Right cardiac atrium (tissue), 5 donors: ENCODE measurements at regions not wholly inside any gene's neighbourhood (a gene's known extent, or its start where the extent isn't known, plus 50 kb on each side); places are given as distances from the start of the nearest gene placed in this dataset.
"Not testable (repeated sequence)": the region's sequence is repeated elsewhere in the genome, so short reads cannot be mapped to it uniquely, and the experiment has no call there.

Source experiments
- ATAC-seq, 2 donors: fragments of 200-7000 bp; cut with Tn5 transposase; one replicate each; pipeline versions ENCODE4 v1.8.0 to v1.9.1; 2020; ENCODE audit warnings: moderate library complexity in 2 of 2, mild to moderate bottlenecking in 1 of 2
- DNase-seq, 3 donors: peaks; one replicate each; pipeline ENCODE4 v3.0.0-alpha.2; 2020
- H3K27ac ChIP-seq: one replicate; pipeline ENCODE4 v1.5.1; 2013; ENCODE audit warnings: mild to moderate bottlenecking, low read length, control low read depth, moderate library complexity
- H3K27me3 ChIP-seq: one replicate; pipeline ENCODE4 v1.6.1; 2013; ENCODE audit not compliant: control insufficient read depth, insufficient read depth
- H3K4me1 ChIP-seq: one replicate; pipeline ENCODE4 v1.6.1; 2013; ENCODE audit warnings: low read length; ENCODE audit not compliant: control insufficient read depth, insufficient read depth
- H3K4me3 ChIP-seq: one replicate; pipeline ENCODE4 v1.5.1; 2013; ENCODE audit warnings: low read length, control low read depth
- H3K9me3 ChIP-seq: one replicate; pipeline ENCODE4 v1.6.1; 2013; ENCODE audit warnings: low read length; ENCODE audit not compliant: control insufficient read depth
- WGBS: extraction: QIAGEN DNeasy Blood & Tissue Kit; methylation state at CpG from one replicate; pipeline ENCODE4 v1.1.7; 2013; 5-methylcytosine and 5-hydroxymethylcytosine counted together
- intact Hi-C, 4 donors: fragments of 100-400 bp; cut with DNase I; formaldehyde crosslinking; loops; one replicate each; pipeline versions ENCODE4 v1.11.0 to v1.14.0; 2022 to 2023
- donor health status: healthy with polysubstance abuse.
- donor health status: DM: no; HTN: yes; CAD: no.
- donor health status: DM: no; HTN: no; CAD: no.
- donor health status: DM: no; HTN: yes; CAD: no; lungs with severe emphysema.
- donor health status: DM: yes; HTN: yes; CAD: no.

DNA sequence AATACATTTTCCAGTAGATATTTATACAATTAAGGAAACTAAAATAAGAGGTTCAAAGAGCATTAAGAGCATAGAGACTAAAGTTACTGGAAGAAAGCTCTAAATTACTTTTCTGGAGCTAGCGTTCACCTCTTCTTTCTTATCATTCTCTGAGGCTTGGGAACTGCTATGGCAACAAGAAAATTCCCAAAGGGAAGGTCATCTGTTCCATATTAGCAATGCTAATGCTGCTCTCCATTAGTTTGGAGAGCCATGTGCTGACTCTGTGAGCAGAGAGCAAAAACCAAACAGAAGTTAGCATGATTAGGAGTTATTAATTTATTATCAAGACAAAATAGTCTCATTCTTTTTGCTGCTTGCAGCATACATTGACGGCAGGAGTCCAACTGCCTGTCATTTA is 143.1 kb upstream of the SLC16A7 start:
- ATAC-seq (no peak), DNase-seq (no peak)
- intact Hi-C loops, result no loop called here
- no peak overlapping the region for H3K27ac ChIP-seq
- 48% methylated on average over 2 of the region's 2 CpGs for WGBS
- no peaks in the 10 kb centered on the region for H3K9me3 ChIP-seq
- no peak overlapping the region for H3K4me3 ChIP-seq
- H3K4me1 ChIP-seq, result no peaks in the 10 kb centered on the region
- no peaks in the 10 kb centered on the region for H3K27me3 ChIP-seq

DNA sequence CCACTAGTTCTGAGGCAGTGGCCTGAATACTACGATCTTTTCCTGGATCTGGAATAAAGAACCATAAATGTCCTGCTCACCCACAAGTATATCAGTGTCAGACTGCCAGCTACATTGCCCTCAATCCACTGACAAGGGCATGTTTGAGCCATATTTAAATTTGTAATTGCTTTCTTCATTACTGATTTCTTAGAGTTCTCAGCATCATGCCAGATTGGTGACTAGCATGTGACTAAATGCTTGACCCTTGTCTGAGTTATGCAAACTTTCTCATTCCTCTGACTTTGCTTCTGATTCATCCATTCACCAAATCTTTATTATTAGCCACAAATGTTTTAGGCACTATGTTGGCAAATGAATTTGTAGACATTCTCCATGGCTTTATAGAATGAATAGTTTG is 143.6 kb upstream of the SLC16A7 start:
- H3K9me3 ChIP-seq, result no peaks in the 10 kb centered on the region
- 62% methylated on average over 1 of the region's 1 CpG for WGBS
- ATAC-seq (no peak), DNase-seq (no peak)
- no peaks in the 10 kb centered on the region for H3K27me3 ChIP-seq
- no peak overlapping the region for H3K27ac ChIP-seq
- no peak overlapping the region for H3K4me3 ChIP-seq
- intact Hi-C loops, result no loop called here
- H3K4me1 ChIP-seq, result no peaks in the 10 kb centered on the region

DNA sequence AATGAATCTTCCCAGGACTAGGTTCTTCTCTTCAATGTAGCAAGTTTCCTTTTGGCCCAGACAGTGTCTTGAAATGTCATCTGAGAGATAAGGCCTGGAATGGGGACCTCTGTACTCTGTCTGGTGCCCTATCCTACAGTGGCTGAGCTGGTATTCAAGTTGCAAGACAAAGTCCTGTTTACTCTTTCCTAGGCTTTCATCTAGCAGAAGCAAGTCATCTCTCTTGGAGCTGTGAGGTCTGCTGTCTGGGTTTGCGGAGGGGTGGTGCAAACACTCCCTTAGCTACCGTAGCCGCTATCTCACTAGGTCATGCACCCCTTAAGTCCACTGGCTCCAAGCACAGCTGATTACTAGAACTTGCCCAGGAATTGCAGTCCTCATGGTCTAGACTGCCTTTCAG is 149.7 kb upstream of the SLC16A7 start:
- intact Hi-C loops, result loop anchor here in 1 of 4 donors (10.0 kb wide), 1 partner anchor 379 kb away; no protein-coding TSS in a partner anchor
- WGBS, result 35% methylated on average over 3 of the region's 3 CpGs
- H3K4me1 ChIP-seq, result no peaks in the 10 kb centered on the region

DNA sequence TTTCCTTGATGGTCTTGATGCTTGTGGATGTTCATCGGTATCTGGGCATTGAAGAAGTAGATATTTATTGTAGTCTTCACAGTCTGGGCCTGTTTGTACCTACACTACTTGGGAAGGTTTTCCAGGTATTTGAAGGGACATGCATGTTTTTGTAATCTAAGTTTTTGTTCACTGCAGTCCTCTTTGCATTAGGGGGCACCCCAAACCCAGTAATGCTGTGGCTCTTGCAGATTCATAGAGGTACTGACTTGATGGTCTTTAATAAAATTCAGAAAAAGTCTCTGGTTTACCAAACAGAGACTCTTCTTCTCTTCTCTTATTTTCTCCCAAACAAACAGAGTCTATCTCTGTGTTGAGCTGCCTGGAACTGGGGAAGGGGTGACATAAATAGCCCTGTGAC is 150.9 kb upstream of the SLC16A7 start:
- WGBS, result 93% methylated on average over 1 of the region's 1 CpG
- ATAC-seq, result no peak
- no peaks in the 10 kb centered on the region for H3K4me1 ChIP-seq
- no peaks in the 10 kb centered on the region for H3K9me3 ChIP-seq
- H3K27ac ChIP-seq, result no peak overlapping the region
- no peak for DNase-seq
- H3K27me3 ChIP-seq, result no peaks in the 10 kb centered on the region
- intact Hi-C loops, result loop anchor here in 1 of 4 donors (10.0 kb wide), 1 partner anchor 380 kb away; no protein-coding TSS in a partner anchor
- no peak overlapping the region for H3K4me3 ChIP-seq

More for the DNA sequence above, 149.7 kb upstream of the SLC16A7 start:
- Histone ChIP-seq H3K27me3 (no peaks in the 10 kb centered on the region), H3K4me3 (no peak overlapping the region), H3K27ac (no peak overlapping the region), H3K9me3 (no peaks in the 10 kb centered on the region)
- ATAC-seq (no peak), DNase-seq (no peak)

DNA sequence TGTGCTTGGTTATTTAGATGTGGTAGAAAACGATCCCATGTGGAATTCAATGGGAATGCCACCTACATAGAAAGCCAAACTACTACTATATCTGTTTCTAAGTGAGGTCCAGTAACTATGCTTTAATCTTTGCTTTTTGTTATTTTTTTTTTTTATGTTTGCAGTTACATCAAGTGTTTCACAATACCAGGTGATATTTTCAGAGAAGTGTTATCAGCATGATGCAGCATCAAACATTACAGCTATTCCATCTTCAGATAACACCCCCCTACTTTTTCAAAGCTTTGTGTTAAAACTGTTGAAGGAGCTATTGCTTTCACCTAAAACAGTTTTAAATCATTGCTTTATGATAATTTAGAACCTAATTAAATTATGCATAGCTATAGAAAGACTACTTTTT is 163.8 kb upstream of the SLC16A7 start:
- 57% methylated on average over 1 of the region's 1 CpG for WGBS
- Histone ChIP-seq H3K27ac (no peak overlapping the region), H3K4me1 (no peaks in the 10 kb centered on the region), H3K4me3 (no peak overlapping the region), H3K9me3 (no peaks in the 10 kb centered on the region), H3K27me3 (no peaks in the 10 kb centered on the region)
- intact Hi-C loops, result loop anchor here in 1 of 4 donors (10.0 kb wide), 1 partner anchor 363 kb away; no protein-coding TSS in a partner anchor
- DNase-seq, result no peak
- ATAC-seq, result no peak

DNA sequence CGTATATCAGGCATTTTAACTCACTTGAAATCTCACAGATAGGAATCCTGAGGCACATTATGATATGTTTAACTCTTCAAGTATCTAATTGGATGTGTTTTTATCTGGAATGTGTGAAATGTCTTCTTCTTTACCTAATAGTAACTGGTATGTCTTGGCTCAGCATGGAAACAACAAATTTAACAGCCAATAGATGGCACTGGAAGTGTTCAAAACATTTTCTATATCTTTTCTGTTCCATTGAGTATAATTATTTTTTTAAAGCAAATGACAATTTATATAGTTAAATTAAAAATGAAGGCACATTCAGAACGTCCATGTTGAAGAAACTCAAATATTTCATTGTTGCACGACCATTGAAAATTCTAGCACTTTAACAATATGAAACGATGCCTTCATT is 164.6 kb upstream of the SLC16A7 start:
- Histone ChIP-seq H3K4me1 (no peaks in the 10 kb centered on the region), H3K4me3 (no peak overlapping the region), H3K27me3 (no peaks in the 10 kb centered on the region), H3K27ac (no peak overlapping the region), H3K9me3 (no peaks in the 10 kb centered on the region)
- DNase-seq, result no peak
- ATAC-seq, result no peak
- intact Hi-C loops, result loop anchor here in 1 of 4 donors (10.0 kb wide), 1 partner anchor 364 kb away; no protein-coding TSS in a partner anchor
- 42% methylated on average over 4 of the region's 4 CpGs for WGBS

DNA sequence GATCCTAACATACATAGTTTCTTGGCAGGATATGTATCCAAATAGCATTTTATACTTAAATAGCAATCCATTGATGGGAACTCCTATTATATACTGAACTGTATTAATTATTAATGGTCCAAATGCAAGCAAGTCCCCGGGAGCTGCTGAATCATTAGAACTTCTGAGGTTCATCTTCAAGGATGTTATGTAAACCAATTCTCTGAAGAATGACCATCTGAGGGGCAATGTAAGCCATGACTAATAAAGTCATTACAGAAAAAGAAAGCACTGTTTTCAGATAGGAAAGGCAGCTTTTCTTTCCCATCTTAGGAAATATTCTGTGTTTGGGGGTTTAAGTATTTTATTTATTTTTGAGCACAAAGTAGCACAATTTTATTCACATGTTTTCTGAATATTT is 166.1 kb upstream of the SLC16A7 start:
- DNase-seq, result no peak
- WGBS, result 77% methylated on average over 1 of the region's 1 CpG
- no peaks in the 10 kb centered on the region for H3K27me3 ChIP-seq
- no peak overlapping the region for H3K27ac ChIP-seq
- H3K9me3 ChIP-seq, result no peaks in the 10 kb centered on the region
- H3K4me1 ChIP-seq, result no peaks in the 10 kb centered on the region
- no peak for ATAC-seq
- intact Hi-C loops, result loop anchor here in 1 of 4 donors (10.0 kb wide), 1 partner anchor 365 kb away; no protein-coding TSS in a partner anchor
- no peak overlapping the region for H3K4me3 ChIP-seq

DNA sequence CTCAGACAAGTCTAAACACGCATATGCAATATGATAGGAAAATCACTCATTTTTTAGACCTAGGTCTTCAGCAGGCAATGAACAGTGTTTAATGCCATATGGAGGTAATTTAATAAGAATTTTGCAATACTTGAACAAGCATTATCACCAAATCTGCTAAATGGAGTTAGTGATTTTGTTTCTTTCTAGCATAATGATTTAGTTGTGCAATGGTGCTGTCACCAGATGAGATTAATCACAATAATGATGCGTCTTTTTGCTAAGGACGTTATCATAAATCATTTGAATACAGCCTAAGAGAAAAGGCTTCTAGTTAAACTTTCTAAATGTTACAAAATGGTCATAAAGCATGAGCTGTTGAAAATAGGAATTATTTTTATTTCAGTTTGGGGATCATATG is 170.0 kb upstream of the SLC16A7 start:
- Histone ChIP-seq H3K27ac (no peak overlapping the region), H3K9me3 (no peaks in the 10 kb centered on the region), H3K4me3 (no peak overlapping the region), H3K4me1 (no peaks in the 10 kb centered on the region), H3K27me3 (no peaks in the 10 kb centered on the region)
- intact Hi-C loops, result no loop called here
- WGBS, result 87% methylated on average over 3 of the region's 3 CpGs
- DNase-seq (no peak), ATAC-seq (no peak)

DNA sequence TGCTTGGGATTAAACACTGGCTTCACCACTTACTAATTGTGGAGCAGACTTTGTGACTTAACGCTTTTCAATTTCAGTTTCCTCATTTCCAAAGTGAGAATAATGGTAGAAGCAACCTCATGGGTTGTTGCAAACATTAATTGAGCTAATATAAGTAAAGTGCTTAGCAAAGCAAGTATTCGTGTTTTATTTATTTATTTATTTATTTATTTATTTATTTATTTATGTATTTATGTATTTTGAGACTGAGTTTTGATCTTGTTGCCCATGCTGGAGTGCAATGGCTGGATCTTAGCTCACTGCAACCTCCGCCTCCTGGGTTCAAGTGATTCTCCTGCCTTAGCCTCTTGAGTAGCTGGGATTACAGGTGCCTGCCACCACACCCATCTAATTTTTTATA is 171.2 kb upstream of the SLC16A7 start:
- not testable (repeated sequence) for H3K27me3 ChIP-seq, H3K27ac ChIP-seq, H3K4me3 ChIP-seq, ATAC-seq, H3K4me1 ChIP-seq, DNase-seq, H3K9me3 ChIP-seq
- 92% methylated on average over 3 of the region's 3 CpGs for WGBS
- intact Hi-C loops, result loop anchor here in 1 of 4 donors (5.0 kb wide), 1 partner anchor 538 kb away; no protein-coding TSS in a partner anchor

DNA sequence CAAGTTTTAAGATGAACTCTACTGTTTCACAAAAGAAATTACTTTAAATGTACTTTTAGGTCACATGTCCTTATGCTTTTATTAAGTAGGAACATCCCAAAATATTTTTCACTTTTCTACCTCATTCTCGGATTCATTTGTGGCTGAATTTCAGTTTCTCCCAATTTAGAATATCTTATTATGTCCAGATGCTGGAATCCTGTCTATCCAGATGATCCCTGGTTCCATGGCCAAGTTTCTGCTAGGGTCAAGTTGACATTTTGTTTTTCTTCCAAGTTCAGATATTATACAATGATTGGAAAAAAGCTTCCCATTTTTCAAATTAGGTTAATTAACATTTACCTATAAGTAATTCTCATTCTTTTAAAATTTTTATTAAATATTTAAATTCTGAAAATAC is 181.8 kb upstream of the SLC16A7 start:
- Histone ChIP-seq H3K9me3 (no peaks in the 10 kb centered on the region), H3K4me1 (no peaks in the 10 kb centered on the region), H3K4me3 (no peak overlapping the region), H3K27me3 (no peaks in the 10 kb centered on the region), H3K27ac (no peak overlapping the region)
- WGBS, result 71% methylated on average over 1 of the region's 1 CpG
- intact Hi-C loops, result no loop called here
- DNase-seq (no peak), ATAC-seq (no peak)

DNA sequence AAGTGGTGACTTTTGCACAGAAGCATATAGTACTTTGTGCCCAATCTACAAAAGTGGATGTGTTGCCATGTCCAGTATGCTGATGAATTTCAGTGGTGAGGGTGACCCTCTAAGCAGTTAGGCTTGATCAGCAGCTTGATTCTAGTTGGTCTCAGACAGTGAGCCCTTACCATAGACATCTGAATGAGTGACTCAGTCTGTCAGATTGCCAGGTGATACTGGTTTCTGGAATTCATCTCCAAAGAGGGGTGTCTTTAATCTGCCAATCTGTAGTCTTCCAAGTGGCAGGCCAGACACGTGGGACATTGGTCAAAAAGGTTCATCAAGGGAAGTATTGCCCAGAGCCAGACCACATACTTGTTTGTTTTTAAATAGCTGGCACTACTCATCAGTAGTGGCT is 187.4 kb upstream of the SLC16A7 start:
- Histone ChIP-seq H3K9me3 (no peaks in the 10 kb centered on the region), H3K27me3 (no peaks in the 10 kb centered on the region), H3K4me1 (no peaks in the 10 kb centered on the region), H3K4me3 (no peak overlapping the region), H3K27ac (no peak overlapping the region)
- 58% methylated on average over 1 of the region's 1 CpG for WGBS
- DNase-seq, result no peak
- intact Hi-C loops, result loop anchor here in 1 of 4 donors (10.0 kb wide), 1 partner anchor 1086 kb away; no protein-coding TSS in a partner anchor
- ATAC-seq, result no peak

DNA sequence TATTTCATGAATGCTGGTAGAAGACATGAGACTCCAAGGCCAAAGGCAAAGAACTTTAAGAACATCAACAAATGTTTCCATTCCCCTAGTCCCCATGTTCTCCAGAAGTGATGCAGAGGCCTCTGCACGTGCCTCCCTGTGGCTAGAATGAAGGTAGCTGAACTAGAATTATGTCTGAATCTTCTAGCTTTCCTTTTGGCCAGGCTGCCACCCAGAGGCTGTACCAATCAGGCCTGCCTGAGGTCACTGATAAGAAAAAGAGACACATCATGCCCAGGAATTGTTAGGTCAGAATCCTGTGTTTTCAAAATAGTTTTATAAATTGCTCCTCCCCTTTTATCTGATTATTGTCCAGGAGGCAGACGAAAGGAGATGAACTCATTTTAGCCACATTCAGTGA is 188.0 kb upstream of the SLC16A7 start:
- Histone ChIP-seq H3K9me3 (no peaks in the 10 kb centered on the region), H3K27ac (no peak overlapping the region), H3K27me3 (no peaks in the 10 kb centered on the region), H3K4me1 (no peaks in the 10 kb centered on the region), H3K4me3 (no peak overlapping the region)
- ATAC-seq, result no peak
- 55% methylated on average over 2 of the region's 2 CpGs for WGBS
- no peak for DNase-seq
- intact Hi-C loops, result loop anchor here in 1 of 4 donors (10.0 kb wide), 1 partner anchor 1087 kb away; no protein-coding TSS in a partner anchor
